ENCODE measurements at regions not wholly inside any gene's neighbourhood (a gene's known extent, or its start where the extent isn't known, plus 50 kb on each side); places are given as distances from the start of the nearest gene placed in this dataset.
A peak's percentile ranks its signal among the peaks of the same experiment; 100 is the strongest.
"Not testable (repeated sequence)": the region's sequence is repeated elsewhere in the genome, so short reads cannot be mapped to it uniquely, and the experiment has no call there.

- no peak for DNase-seq (ENCODE audit: low spot score)
These were observed 49.9 kb downstream of the ILRUN start for GRCh38 chr6:34646714-34647113.

DNA sequence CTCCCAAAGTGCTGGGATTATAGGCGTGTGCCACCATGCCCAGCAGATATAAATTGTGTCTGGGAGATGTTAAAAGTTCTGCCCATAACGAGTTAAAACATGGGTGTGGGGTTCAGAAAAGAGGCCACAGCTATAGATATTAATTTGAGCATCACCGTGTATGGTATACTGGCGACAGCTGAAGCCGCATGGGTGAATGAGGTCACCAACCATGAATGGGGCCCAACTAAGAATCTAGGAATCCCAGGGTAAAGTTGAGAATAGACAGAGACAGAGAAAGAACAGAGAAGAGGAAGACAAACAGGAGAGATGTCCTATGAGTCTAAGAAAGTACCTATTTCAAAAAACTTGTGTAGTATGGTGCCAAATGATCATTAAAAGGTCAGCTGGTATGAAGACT lies 50.9 kb downstream of the ILRUN start:
- no peak for DNase-seq (ENCODE audit: low spot score)

- no peak for DNase-seq (ENCODE audit: low spot score)
These were observed 51.9 kb downstream of the ILRUN start for GRCh38 chr6:34644716-34645115.

DNA sequence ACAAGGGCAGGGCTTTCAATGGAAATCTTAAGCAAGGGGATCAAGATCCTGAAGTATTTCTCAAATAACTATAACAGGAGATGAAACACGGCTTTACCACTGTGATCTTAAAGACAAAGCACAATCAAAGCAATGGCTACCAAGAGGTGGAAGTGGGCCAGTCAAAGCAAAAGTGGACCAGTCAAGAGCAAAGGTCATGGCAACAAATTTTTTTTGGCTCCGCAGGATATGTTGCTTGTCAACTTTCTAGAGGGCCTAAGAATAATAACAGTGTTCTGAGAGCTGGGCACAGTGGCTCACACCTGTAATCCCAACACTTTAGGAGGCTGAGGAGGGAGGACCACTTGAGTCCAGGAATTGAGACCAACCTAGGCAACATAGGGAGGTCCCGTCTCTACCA lies 54.1 kb downstream of the ILRUN start:
- no peak for DNase-seq (ENCODE audit: low spot score)

DNA sequence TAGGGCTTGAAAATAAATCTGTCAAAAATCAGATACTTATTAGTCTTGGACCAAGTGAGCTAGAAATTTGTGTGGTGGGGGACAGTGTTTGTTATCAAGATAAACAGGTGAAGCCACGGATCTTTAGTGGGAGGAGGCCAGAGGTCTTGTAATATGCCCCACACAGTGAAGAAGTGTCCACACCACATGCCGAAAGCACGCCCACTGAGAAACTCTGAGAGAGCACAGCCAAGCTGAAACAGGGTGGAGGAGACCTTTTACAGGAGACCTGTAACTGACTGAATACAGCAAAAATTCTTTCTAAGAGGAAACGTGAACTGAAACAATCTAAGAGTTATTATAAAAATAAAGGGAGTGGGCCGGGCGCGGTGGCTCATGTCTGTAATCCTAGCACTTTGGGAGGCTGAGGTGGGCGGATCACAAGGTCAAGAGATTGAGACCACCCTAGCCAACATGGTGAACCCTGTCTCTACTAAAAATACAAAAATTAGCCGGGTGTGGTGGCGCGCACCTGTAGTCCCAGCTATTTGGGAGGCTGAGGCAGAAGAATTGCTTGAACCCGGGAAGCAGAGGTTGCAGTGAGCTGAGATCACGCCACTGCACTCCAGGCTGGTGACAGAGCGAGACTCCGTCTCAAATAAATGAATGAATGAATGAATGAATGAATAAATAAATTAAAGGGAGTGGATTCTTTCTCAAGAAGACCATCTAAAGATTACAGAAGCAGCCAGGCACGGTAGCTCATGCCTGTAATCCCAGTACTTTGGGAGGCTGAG lies 56.3 kb downstream of the ILRUN start:
- DNase-seq (ENCODE audit: low spot score), result not testable (repeated sequence)

GRCh38 chr6:34638834-34639736 lies 57.5 kb downstream of the ILRUN start:
- DNase-seq (ENCODE audit: low spot score), result no peak

DNA sequence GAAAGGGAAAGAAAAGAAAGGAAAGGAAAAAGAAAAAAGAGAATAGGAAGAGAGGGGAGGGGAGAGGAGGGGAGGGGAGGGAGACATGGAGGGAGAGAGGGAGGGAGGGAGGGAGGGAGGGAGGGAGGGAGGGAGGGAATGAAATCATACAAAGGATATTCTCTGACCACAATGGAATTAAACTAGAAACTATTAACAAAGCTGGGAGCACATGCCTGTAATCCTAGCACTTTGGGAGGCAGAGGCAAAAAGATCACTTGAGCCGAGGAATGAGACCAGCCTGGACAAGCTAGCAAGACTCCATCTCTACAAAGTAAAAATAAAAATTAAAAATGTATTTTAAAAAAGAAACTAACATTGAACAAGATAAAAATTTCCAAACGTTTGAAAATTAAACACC lies 62.8 kb downstream of the ILRUN start:
- no peak for DNase-seq (ENCODE audit: low spot score)

GRCh38 chr6:34633256-34633655 lies 63.3 kb downstream of the ILRUN start:
- DNase-seq (ENCODE audit: low spot score), result no peak

GRCh38 chr6:34630040-34630439 lies 66.5 kb downstream of the ILRUN start:
- peak; percentile 66 for DNase-seq (ENCODE audit: low spot score)

GRCh38 chr6:34627296-34627695 lies 69.3 kb downstream of the ILRUN start:
- no peak for DNase-seq (ENCODE audit: low spot score)

DNA sequence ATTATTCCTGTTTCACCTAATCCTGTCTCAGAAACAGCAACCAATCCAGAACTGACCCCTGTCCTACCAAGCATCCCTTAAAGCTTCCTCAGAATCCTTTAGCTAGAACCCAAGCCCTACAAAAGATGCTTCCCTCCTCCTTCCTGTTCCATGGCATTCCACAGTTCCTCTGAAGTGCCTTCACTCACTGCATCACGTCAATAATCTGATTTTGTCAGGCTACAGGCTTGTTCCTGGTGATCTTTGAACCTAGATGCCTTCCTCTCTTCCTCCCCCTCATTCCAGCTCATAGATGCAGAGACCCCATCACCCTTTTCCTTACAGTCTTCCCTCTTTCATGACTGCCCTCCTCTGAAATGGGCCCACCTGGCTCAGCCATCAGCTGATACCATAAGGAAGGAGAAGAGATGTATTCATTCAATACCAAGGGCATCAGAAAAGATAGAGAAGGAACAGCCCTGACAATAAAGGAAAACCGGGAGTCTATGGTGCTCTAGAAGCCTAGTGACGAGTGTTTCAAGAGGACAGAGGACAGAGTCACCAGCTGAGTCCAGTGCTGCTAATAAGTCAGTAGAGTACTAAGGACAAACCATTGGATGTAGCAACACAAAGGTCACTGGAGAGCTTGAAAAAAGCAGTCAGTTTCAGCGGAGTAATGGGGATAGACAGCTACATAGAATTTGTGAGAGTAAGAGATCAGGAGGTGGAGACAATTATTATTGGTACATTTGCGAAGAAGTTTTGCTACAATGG lies 62.5 kb upstream of the SPDEF start:
- DNase-seq (ENCODE audit: low spot score), result no peak

DNA sequence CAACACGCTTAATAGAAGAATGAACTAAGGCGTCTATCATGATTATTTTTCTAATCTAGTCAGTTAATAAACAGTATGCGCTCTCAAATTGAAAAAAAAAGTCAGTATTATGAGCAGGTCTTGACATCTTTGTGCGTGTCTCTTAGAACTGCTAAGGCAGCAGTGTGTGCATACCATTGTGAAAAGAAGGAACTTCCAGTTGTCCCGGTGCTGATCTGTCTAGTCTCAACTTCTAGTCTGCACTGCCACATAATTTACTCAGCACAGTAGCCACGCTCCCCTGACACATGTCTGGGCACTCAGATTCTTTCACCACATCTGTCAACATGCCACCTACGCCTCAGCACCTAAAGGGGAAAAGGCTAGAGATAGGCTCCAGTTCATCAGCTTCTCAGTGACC lies 61.1 kb upstream of the SPDEF start:
- no peak for DNase-seq (ENCODE audit: low spot score)

DNA sequence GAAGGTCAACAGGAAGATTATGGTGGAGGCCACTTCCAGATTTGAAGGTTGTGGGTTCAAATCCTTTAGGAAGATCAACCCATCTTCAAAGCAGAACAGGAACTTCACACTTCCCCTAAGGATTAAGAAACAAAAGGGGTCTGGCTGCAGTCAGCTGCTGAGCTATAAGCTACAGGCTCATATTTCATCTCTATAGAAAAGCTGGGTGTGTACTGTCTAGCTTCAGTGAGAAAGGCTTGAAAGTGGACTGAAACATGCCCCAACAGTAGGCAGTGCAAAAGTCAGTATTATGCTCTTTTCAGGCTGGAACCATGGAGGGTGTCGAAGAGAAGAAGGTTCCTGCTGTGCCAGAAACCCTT lies 60.1 kb upstream of the SPDEF start:
- no peak for DNase-seq (ENCODE audit: low spot score)

- DNase-seq (ENCODE audit: low spot score), result no peak
These were observed 59.6 kb upstream of the SPDEF start for GRCh38 chr6:34615574-34616226.

- DNase-seq (ENCODE audit: low spot score), result peak; percentile 46
These were observed 54.8 kb upstream of the SPDEF start for GRCh38 chr6:34610819-34611477.

- no peak for DNase-seq (ENCODE audit: low spot score)
These were observed 52.4 kb upstream of the SPDEF start for GRCh38 chr6:34608321-34609091.

DNA sequence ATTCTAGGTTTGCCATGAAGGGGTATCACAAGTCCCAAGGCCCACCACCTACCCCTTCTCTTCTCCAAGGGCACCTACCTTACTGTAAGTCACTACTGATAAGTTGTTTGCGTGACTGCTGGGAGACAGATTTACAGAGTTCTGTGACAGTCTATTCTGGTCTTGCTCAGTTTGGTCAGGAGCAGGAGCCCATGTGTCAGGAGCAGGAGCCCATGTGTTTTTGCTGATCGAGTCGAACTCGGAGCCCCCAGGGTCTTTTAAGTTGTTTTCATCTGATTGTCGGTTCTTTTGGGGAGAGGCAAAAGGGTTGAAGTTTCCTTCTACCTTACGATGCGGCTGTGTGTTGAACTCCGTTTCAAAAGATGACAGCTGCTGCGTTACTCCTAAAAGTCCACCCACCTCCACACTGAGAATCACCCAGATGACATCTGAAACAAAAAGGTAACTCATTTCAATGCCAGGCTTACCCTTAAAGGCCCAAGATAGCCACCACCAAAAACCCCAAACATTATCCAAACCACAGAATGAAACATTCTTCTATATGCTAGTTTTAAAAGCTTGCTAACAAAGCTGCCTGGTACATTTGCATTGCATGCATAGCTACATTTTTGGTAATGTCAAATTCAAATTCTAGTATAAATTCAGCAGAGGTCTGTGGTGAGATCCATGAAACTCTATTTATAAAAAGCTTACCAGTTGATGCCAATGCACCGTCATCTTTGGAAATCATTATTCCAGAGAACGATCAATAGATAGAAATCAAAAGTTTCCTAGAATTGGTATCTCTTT lies 50.5 kb upstream of the SPDEF start:
- no peak for DNase-seq (ENCODE audit: low spot score)

All from AG20443 (cell line).